NCI-H146 treated with DMSO at 0.1 percent for 48 hours (cell line): ENCODE measurements at regions not wholly inside any gene's neighbourhood (a gene's known extent, or its start where the extent isn't known, plus 50 kb on each side); places are given as distances from the start of the nearest gene placed in this dataset.

Source experiments
- DNase-seq: peaks from one replicate; lab custom pipeline; 2025; ENCODE audit not compliant: unreplicated experiment; lab: John Stamatoyannopoulos, UW

- no peak for DNase-seq
Measured at GRCh38 chr4:16377887-16378286, 151.6 kb upstream of the TAPT1 start.

- no peak for DNase-seq
Measured at GRCh38 chr4:16365036-16365569, 138.8 kb upstream of the TAPT1 start.

GRCh38 chr4:16360694-16361262 lies 134.5 kb upstream of the TAPT1 start:
- DNase-seq, result no peak

GRCh38 chr4:16353165-16353564 lies 126.9 kb upstream of the TAPT1 start:
- no peak for DNase-seq

- no peak for DNase-seq
Measured at GRCh38 chr4:16351161-16351560, 124.9 kb upstream of the TAPT1 start.

GRCh38 chr4:16344853-16345252 lies 118.6 kb upstream of the TAPT1 start:
- no peak for DNase-seq

GRCh38 chr4:16337936-16338335 lies 111.7 kb upstream of the TAPT1 start:
- DNase-seq, result no peak

GRCh38 chr4:16334601-16335000 lies 108.3 kb upstream of the TAPT1 start:
- DNase-seq, result no peak

- DNase-seq, result no peak
Measured at GRCh38 chr4:16329797-16330134, 103.5 kb upstream of the TAPT1 start.

- DNase-seq, result no peak
Measured at GRCh38 chr4:16329125-16329796, 103.0 kb upstream of the TAPT1 start.

- no peak for DNase-seq
Measured at GRCh38 chr4:16322183-16322582, 95.9 kb upstream of the TAPT1 start.

GRCh38 chr4:16315456-16315855 lies 89.2 kb upstream of the TAPT1 start:
- no peak for DNase-seq

- DNase-seq, result no peak
Measured at GRCh38 chr4:16310606-16311005, 84.3 kb upstream of the TAPT1 start.

- DNase-seq, result no peak
Measured at GRCh38 chr4:16302648-16303047, 76.4 kb upstream of the TAPT1 start.

GRCh38 chr4:16297003-16297402 lies 70.7 kb upstream of the TAPT1 start:
- DNase-seq, result no peak

GRCh38 chr4:16294455-16294854 lies 68.2 kb upstream of the TAPT1 start:
- DNase-seq, result no peak

- no peak for DNase-seq
Measured at GRCh38 chr4:16293210-16293838, 67.1 kb upstream of the TAPT1 start.

- no peak for DNase-seq
Measured at GRCh38 chr4:16292585-16292984, 66.3 kb upstream of the TAPT1 start.

GRCh38 chr4:16290681-16291420 lies 64.6 kb upstream of the TAPT1 start:
- DNase-seq, result no peak

- DNase-seq, result peak; percentile 14
Measured at GRCh38 chr4:16289897-16290554, 63.8 kb upstream of the TAPT1 start.

- DNase-seq, result no peak
Measured at GRCh38 chr4:16284050-16284449, 57.8 kb upstream of the TAPT1 start.
